Ovary (tissue), 3 donors: ENCODE measurements at regions not wholly inside any gene's neighbourhood (a gene's known extent, or its start where the extent isn't known, plus 50 kb on each side); places are given as distances from the start of the nearest gene placed in this dataset.

ENCODE experiments used
- CTCF ChIP-seq, 3 donors: fragments of 450-650 bp in 2 of 3; fragments of 200-600 bp in 1 of 3; IDR thresholded peaks; one replicate each; pipeline versions ENCODE4 v1.5.1 to v1.8.0; 2016 to 2022; ENCODE audit warnings: antibody characterized with exemption in 3 of 3, mild to moderate bottlenecking in 1 of 3
- POLR2A ChIP-seq: fragments of 450-650 bp; IDR thresholded peaks from one replicate; pipeline ENCODE4 v1.6.1; 2017; ENCODE audit warnings: antibody characterized with exemption, mild to moderate bottlenecking, moderate library complexity
- donor health status: DM: no; HTN: no; CAD: no.

DNA sequence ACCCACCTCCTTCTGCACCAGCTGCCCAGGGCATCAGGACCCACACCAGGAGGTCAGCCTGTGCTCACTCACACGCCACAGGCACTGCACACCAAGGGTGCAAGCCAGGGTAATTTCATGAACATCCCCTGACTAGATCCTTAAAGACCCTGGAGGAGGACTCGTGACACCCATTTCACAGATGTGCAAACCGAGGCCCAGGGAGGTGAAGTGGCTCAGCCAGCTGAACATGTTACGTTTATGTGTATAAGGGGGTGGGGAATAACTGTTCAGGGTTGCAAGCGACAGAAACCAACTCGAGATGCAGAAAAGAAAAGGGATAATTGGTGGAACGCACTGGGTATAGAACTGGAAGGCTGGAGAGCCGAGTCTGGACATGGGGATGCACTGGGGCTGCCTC lies 138.1 kb upstream of the FOXF1 start:
- TF ChIP-seq CTCF (IDR thresholded peaks at IDR 0.05) (no peak), POLR2A (no peak)
